Smooth muscle cell (in vitro differentiated cells): ENCODE measurements at regions not wholly inside any gene's neighbourhood (a gene's known extent, or its start where the extent isn't known, plus 50 kb on each side); places are given as distances from the start of the nearest gene placed in this dataset.

Experiments used
- DNase-seq: peaks from one replicate; lab custom pipeline; 2025; ENCODE audit not compliant: unreplicated experiment; lab: John Stamatoyannopoulos, UW
- H2AFZ ChIP-seq: fragments of 200-600 bp; sonication (generic); 2 replicates; pipeline ENCODE4 v1.6.0; 2016; ENCODE audit warnings: antibody characterized with exemption, low read depth, mild to moderate bottlenecking
- H3F3A ChIP-seq: fragments of 200-600 bp; sonication (generic); 2 replicates; pipeline ENCODE4 v1.6.0; 2017; ENCODE audit warnings: antibody characterized with exemption, low read depth
- H3K27ac ChIP-seq: fragments of 200-600 bp; sonication (generic); 2 replicates; pipeline ENCODE4 v1.5.1; 2016; ENCODE audit warnings: low read depth, mild to moderate bottlenecking
- H3K27me3 ChIP-seq: fragments of 200-600 bp; sonication (generic); 2 replicates; pipeline ENCODE4 v1.6.1; 2016; ENCODE audit warnings: low read depth, mild to moderate bottlenecking
- H3K36me3 ChIP-seq: fragments of 200-600 bp; sonication (generic); 2 replicates; pipeline ENCODE4 v1.5.1; 2016; ENCODE audit warnings: low read depth
- H3K4me1 ChIP-seq: fragments of 200-600 bp; sonication (generic); 2 replicates; pipeline ENCODE4 v1.5.1; 2016; ENCODE audit warnings: low read depth
- H3K4me2 ChIP-seq: fragments of 200-600 bp; sonication (generic); 2 replicates; pipeline ENCODE4 v1.6.0; 2016; ENCODE audit warnings: mild to moderate bottlenecking
- H3K4me3 ChIP-seq: fragments of 200-600 bp; sonication (generic); 2 replicates; pipeline ENCODE4 v1.5.1; 2016; ENCODE audit warnings: mild to moderate bottlenecking
- H3K79me2 ChIP-seq: fragments of 200-600 bp; sonication (generic); 2 replicates; pipeline ENCODE4 v1.6.0; 2016; ENCODE audit warnings: low read depth, mild to moderate bottlenecking
- H3K9ac ChIP-seq: fragments of 200-600 bp; sonication (generic); 2 replicates; pipeline ENCODE4 v1.6.0; 2016; ENCODE audit warnings: low read depth
- H3K9me3 ChIP-seq: fragments of 200-600 bp; sonication (generic); replicated peaks from 2 replicates; pipeline ENCODE4 v1.5.1; 2016; ENCODE audit warnings: low read depth
- H4K20me1 ChIP-seq: fragments of 200-600 bp; sonication (generic); 2 replicates; pipeline ENCODE4 v1.6.0; 2016; ENCODE audit warnings: low read depth
- CTCF ChIP-seq: fragments of 200-600 bp; sonication (generic); IDR thresholded peaks from 2 replicates; pipeline ENCODE4 v1.5.1; 2017; ENCODE audit warnings: borderline replicate concordance, mild to moderate bottlenecking, antibody characterized with exemption; ENCODE audit not compliant: insufficient read depth, poor library complexity, severe bottlenecking
- WGBS: methylation state at CpG from one replicate; pipeline ENCODE4 v1.1.7; 2016; ENCODE audit warnings: low lambda C conversion rate; 5-methylcytosine and 5-hydroxymethylcytosine counted together

GRCh38 chr5:117982691-117983090 lies 1005.7 kb downstream of the DTWD2 start:
- H4K20me1 ChIP-seq: no peaks in the 10 kb centered on the region
- no peak overlapping the region for H3K9ac ChIP-seq
- no peaks in the 10 kb centered on the region for H3K9me3 ChIP-seq
- H3K27ac ChIP-seq: no peak overlapping the region
- no peaks in the 10 kb centered on the region for H3F3A ChIP-seq
- H3K4me1 ChIP-seq: no peaks in the 10 kb centered on the region
- H2AFZ ChIP-seq: no peak overlapping the region
- no peaks in the 10 kb centered on the region for H3K36me3 ChIP-seq
- no peak overlapping the region for H3K4me3 ChIP-seq
- no peak for TF ChIP-seq CTCF
- no peak for DNase-seq
- no peak overlapping the region for H3K4me2 ChIP-seq
- no peaks in the 10 kb centered on the region for H3K79me2 ChIP-seq
- WGBS: 55% methylated on average over 2 of the region's 2 CpGs
- H3K27me3 ChIP-seq: no peaks in the 10 kb centered on the region

GRCh38 chr5:117973785-117974184 lies 1014.6 kb downstream of the DTWD2 start:
- Histone ChIP-seq H3K4me1 (no peaks in the 10 kb centered on the region), H3K4me2 (no peak overlapping the region), H2AFZ (no peak overlapping the region), H3K9ac (no peak overlapping the region), H3K27ac (no peak overlapping the region), H3K9me3 (no peaks in the 10 kb centered on the region), H4K20me1 (no peaks in the 10 kb centered on the region), H3K36me3 (no peaks in the 10 kb centered on the region), H3K79me2 (no peaks in the 10 kb centered on the region), H3K27me3 (no peaks in the 10 kb centered on the region), H3K4me3 (no peak overlapping the region), H3F3A (no peaks in the 10 kb centered on the region)
- WGBS: 80% methylated on average over 1 of the region's 1 CpG
- DNase-seq: no peak
- TF ChIP-seq CTCF: no peak

GRCh38 chr5:117955831-117956230 lies 1032.5 kb downstream of the DTWD2 start:
- 90% methylated on average over 3 of the region's 3 CpGs for WGBS
- Histone ChIP-seq H3K4me2 (no peak overlapping the region), H3K9ac (no peak overlapping the region), H2AFZ (peak overlapping the region; percentile 19), H3K4me3 (no peak overlapping the region), H4K20me1 (no peaks in the 10 kb centered on the region), H3K4me1 (no peaks in the 10 kb centered on the region), H3K27ac (no peak overlapping the region), H3K27me3 (no peaks in the 10 kb centered on the region), H3K9me3 (no peaks in the 10 kb centered on the region), H3K36me3 (no peaks in the 10 kb centered on the region), H3K79me2 (no peaks in the 10 kb centered on the region), H3F3A (no peaks in the 10 kb centered on the region)
- no peak for DNase-seq
- TF ChIP-seq CTCF: no peak

GRCh38 chr5:117954331-117954730 lies 1034.0 kb downstream of the DTWD2 start:
- Histone ChIP-seq H3K79me2 (no peaks in the 10 kb centered on the region), H4K20me1 (no peaks in the 10 kb centered on the region), H3K9me3 (no peaks in the 10 kb centered on the region), H2AFZ (no peak overlapping the region), H3K4me1 (no peaks in the 10 kb centered on the region), H3K4me3 (no peak overlapping the region), H3F3A (no peaks in the 10 kb centered on the region), H3K27ac (no peak overlapping the region), H3K27me3 (no peaks in the 10 kb centered on the region), H3K36me3 (no peaks in the 10 kb centered on the region), H3K9ac (no peak overlapping the region), H3K4me2 (no peak overlapping the region)
- 88% methylated on average over 1 of the region's 1 CpG for WGBS
- no peak for DNase-seq
- TF ChIP-seq CTCF: no peak
